Natural killer cell (primary cell): ENCODE measurements at regions not wholly inside any gene's neighbourhood (a gene's known extent, or its start where the extent isn't known, plus 50 kb on each side); places are given as distances from the start of the nearest gene placed in this dataset.

Experiments
- ATAC-seq, 3 donors: fragments of 150-1000 bp in 2 of 3; fragments of 200-7000 bp in 1 of 3; cut with Tn5 transposase; 1 replicate in 1 of 3; 2 replicates in 2 of 3; pipeline ENCODE4 v1.10.0; 2021; ENCODE audit warnings: mild to moderate bottlenecking in 2 of 3, moderate library complexity in 2 of 3
- DNase-seq, 2 donors: peaks; one replicate each; pipeline versions ENCODE4 v3.0.0 to v3.0.0-alpha.2; 2013 to 2021; ENCODE audit warnings: mixed read lengths in 1 of 2
- H3K27ac ChIP-seq: one replicate; pipeline ENCODE4 v1.5.1; 2013; ENCODE audit warnings: mild to moderate bottlenecking, low read length
- H3K27me3 ChIP-seq: one replicate; pipeline ENCODE4 v1.6.1; 2013; ENCODE audit warnings: low read length; ENCODE audit not compliant: control insufficient read depth, insufficient read depth
- H3K36me3 ChIP-seq: one replicate; pipeline ENCODE4 v1.6.1; 2013; ENCODE audit warnings: low read length; ENCODE audit not compliant: control insufficient read depth, insufficient read depth
- H3K4me1 ChIP-seq: one replicate; pipeline ENCODE4 v1.6.1; 2013; ENCODE audit warnings: low read length; ENCODE audit not compliant: control insufficient read depth, insufficient read depth
- H3K4me3 ChIP-seq: one replicate; pipeline ENCODE4 v1.5.1; 2013; ENCODE audit warnings: low read length
- H3K9me3 ChIP-seq: one replicate; pipeline ENCODE4 v1.6.1; 2013; ENCODE audit warnings: low read length; ENCODE audit not compliant: control insufficient read depth, insufficient read depth
- H3K27ac Mint-ChIP-seq, 2 donors: one replicate each; pipeline ENCODE4 v1.8.0; 2022; ENCODE audit warnings: mild to moderate bottlenecking in 2 of 2, mixed read lengths in 2 of 2, moderate library complexity in 1 of 2
- H3K27me3 Mint-ChIP-seq, 2 donors: one replicate each; pipeline ENCODE4 v1.8.0; 2022; ENCODE audit warnings: low read depth in 2 of 2, mixed read lengths in 2 of 2
- H3K36me3 Mint-ChIP-seq: one replicate; pipeline ENCODE4 v1.8.0; 2022; ENCODE audit warnings: mixed read lengths
- H3K4me1 Mint-ChIP-seq, 2 donors: one replicate each; pipeline ENCODE4 v1.8.0; 2022; ENCODE audit warnings: mixed read lengths in 2 of 2
- H3K4me3 Mint-ChIP-seq: one replicate; pipeline ENCODE4 v1.8.0; 2022; ENCODE audit warnings: mild to moderate bottlenecking, moderate library complexity, mixed read lengths
- H3K9me3 Mint-ChIP-seq, 2 donors: one replicate each; pipeline ENCODE4 v1.8.0; 2022; ENCODE audit warnings: mixed read lengths in 2 of 2
- WGBS: methylation state at CpG from one replicate; pipeline ENCODE4 v1.1.7; 2013; ENCODE audit warnings: missing lambda C conversion rate; ENCODE audit not compliant: insufficient coverage; 5-methylcytosine and 5-hydroxymethylcytosine counted together
- intact Hi-C: fragments of 100-400 bp; cut with micrococcal nuclease; formaldehyde crosslinking; loops from one replicate; pipeline ENCODE4 v1.14.2; 2022
- TF ChIP-seq, protein P1 (sequence below): fragments of 200-600 bp; IDR thresholded peaks from one replicate; pipeline ENCODE4 v1.8.0; 2022; ENCODE audit warnings: antibody characterized with exemption

DNA sequence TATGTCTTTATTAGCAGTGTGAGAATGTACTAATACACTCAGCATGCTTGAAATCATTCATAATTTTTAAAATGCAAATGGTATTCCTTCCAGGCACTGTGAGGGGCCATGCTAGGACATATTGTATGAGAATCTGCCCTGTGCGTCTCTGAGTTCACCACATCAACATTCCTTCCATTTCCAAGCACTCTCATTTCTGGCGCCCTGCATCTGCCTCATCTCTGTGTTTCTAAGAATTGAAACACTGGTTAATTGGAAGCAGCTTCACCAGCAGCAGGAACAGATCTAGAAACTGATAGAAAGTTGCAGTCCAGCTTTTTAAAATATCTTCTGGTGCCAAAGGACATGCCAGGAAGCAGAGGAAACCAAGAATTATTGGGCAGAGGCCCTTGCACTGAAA lies 555.9 kb upstream of the DPP6 start:
- 77% methylated on average over 2 of the region's 2 CpGs for WGBS
- Histone ChIP-seq H3K4me1 (no peaks in the 10 kb centered on the region), H3K27ac (no peak overlapping the region), H3K27me3 (no peaks in the 10 kb centered on the region), H3K36me3 (no peaks in the 10 kb centered on the region), H3K4me3 (no peak overlapping the region), H3K9me3 (peaks cover 10% of the 10 kb centered on the region)
- TF ChIP-seq, protein P1, sequence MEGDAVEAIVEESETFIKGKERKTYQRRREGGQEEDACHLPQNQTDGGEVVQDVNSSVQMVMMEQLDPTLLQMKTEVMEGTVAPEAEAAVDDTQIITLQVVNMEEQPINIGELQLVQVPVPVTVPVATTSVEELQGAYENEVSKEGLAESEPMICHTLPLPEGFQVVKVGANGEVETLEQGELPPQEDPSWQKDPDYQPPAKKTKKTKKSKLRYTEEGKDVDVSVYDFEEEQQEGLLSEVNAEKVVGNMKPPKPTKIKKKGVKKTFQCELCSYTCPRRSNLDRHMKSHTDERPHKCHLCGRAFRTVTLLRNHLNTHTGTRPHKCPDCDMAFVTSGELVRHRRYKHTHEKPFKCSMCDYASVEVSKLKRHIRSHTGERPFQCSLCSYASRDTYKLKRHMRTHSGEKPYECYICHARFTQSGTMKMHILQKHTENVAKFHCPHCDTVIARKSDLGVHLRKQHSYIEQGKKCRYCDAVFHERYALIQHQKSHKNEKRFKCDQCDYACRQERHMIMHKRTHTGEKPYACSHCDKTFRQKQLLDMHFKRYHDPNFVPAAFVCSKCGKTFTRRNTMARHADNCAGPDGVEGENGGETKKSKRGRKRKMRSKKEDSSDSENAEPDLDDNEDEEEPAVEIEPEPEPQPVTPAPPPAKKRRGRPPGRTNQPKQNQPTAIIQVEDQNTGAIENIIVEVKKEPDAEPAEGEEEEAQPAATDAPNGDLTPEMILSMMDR, result no peak
- DNase-seq, result no peak
- no peaks in the 10 kb centered on the region for H3K27me3 Mint-ChIP-seq
- intact Hi-C loops, result no loop called here
- H3K4me3 Mint-ChIP-seq, result no peak overlapping the region
- H3K4me1 Mint-ChIP-seq, result no peaks in the 10 kb centered on the region
- H3K27ac Mint-ChIP-seq, result no peak overlapping the region
- ATAC-seq, result no peak
- peaks cover 7% of the 10 kb centered on the region for H3K36me3 Mint-ChIP-seq
- H3K9me3 Mint-ChIP-seq, result peaks cover 21 to 23% of the 10 kb centered on the region in 2 donors

DNA sequence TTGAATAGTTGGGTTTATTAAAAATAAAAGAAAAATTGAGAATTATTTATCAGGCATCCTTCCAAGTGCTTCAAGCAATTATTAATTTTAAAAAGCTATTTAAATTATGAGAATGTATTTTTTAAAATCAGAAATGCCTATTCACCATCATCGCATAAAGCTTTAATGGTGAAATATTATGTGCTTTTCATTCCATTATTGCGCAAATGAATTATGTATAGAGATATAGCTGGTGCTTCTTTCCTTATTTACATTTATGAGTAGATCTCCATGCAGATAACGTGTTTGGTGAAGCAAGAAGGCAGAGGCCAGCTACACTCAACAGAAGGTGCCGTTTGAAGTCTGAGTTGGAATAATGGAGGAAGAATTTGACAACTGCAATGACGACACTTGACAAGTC lies 549.1 kb upstream of the DPP6 start:
- intact Hi-C loops, result no loop called here

DNA sequence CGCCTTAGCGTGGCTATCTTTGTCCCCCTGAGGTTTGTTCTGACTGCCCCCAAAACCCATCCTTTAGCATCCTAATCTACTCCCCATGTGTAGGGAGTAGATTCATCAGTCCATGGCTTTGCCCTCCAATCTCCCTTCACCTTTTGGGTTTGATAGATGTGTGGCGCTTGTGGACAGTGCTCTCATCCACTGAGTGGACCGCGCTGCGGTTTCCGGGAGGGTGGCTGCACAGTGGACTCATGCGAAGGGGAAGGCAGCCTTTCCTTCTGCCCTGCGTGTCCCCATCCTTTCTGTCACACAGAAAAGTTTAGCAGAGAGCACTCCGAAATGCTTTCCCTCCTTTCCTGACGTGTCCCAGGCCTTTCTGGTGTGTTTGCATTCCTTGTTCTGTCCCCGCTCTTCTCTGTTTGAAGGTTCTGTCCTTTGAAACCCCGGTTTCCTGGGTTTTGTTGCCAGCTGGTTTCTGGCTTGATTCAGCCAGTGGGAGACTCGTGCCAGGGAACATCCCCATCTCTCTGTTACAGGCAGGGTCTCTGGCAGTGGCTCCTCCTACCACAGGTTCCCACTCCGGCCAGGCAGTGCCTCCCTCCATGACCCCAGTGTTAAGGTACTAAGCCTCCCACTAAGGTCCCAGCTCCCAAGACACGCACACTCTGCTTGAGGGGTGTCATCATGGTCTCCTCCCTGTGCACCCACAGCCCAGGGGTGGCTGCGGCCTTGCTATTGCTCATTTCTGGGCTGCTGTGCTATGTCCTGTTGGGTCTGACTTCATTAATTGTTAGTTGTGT lies 547.7 kb upstream of the DPP6 start:
- intact Hi-C loops, result no loop called here
- no peak overlapping the region for H3K27ac Mint-ChIP-seq
- Histone ChIP-seq H3K4me1 (no peaks in the 10 kb centered on the region), H3K4me3 (no peak overlapping the region), H3K36me3 (no peaks in the 10 kb centered on the region), H3K27me3 (no peaks in the 10 kb centered on the region), H3K27ac (no peak overlapping the region), H3K9me3 (peaks cover 2% of the 10 kb centered on the region)
- H3K4me3 Mint-ChIP-seq, result no peak overlapping the region
- ATAC-seq, result no peak
- WGBS, result 83% methylated on average over 17 of the region's 17 CpGs
- TF ChIP-seq, protein P1, result no peak
- H3K4me1 Mint-ChIP-seq, result no peaks in the 10 kb centered on the region
- no peaks in the 10 kb centered on the region for H3K27me3 Mint-ChIP-seq
- no peak for DNase-seq
- peaks cover 8 to 14% of the 10 kb centered on the region in 2 donors for H3K9me3 Mint-ChIP-seq
- no peaks in the 10 kb centered on the region for H3K36me3 Mint-ChIP-seq

More for the DNA sequence above, 549.1 kb upstream of the DPP6 start:
- no peaks in the 10 kb centered on the region for H3K36me3 ChIP-seq
- Mint-ChIP-seq H3K36me3 (no peaks in the 10 kb centered on the region), H3K27ac (no peak overlapping the region), H3K27me3 (no peaks in the 10 kb centered on the region), H3K4me1 (no peaks in the 10 kb centered on the region), H3K9me3 (peaks cover 11 to 20% of the 10 kb centered on the region in 2 donors), H3K4me3 (no peak overlapping the region)
- no peak overlapping the region for H3K27ac ChIP-seq
- DNase-seq (no peak), ATAC-seq (no peak)
- TF ChIP-seq, protein P1, result no peak
- 78% methylated on average over 4 of the region's 5 CpGs for WGBS
- H3K4me1 ChIP-seq, result no peaks in the 10 kb centered on the region
- peaks cover 2% of the 10 kb centered on the region for H3K9me3 ChIP-seq
- H3K4me3 ChIP-seq, result no peak overlapping the region
- H3K27me3 ChIP-seq, result no peaks in the 10 kb centered on the region

DNA sequence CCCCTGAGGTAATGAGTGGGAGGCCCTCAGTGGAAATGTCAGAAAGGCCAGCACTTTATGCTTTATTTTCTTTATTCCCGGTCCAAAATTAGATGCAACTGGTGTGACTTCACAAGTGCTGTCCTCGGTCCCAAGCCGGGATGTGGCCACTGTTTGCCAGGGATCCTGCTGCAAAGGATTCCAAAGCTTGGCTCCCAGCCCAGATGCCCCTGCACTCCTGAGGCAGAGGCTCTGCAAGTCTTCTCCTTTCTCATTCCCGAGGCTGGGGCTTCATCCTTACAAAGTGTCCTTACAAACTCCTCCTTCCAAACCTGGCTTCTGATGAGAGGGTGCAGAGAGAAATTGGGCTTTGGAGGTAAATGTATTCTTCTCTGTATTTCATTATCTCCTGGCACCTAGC lies 544.3 kb upstream of the DPP6 start:
- intact Hi-C loops, result no loop called here
- Mint-ChIP-seq H3K27me3 (no peaks in the 10 kb centered on the region), H3K9me3 (peaks cover 14 to 17% of the 10 kb centered on the region in 2 donors), H3K27ac (no peak overlapping the region), H3K4me3 (no peak overlapping the region), H3K36me3 (no peaks in the 10 kb centered on the region), H3K4me1 (no peaks in the 10 kb centered on the region)
- TF ChIP-seq, protein P1, result no peak
- ATAC-seq (no peak), DNase-seq (no peak)
- 92% methylated on average over 3 of the region's 4 CpGs for WGBS
- Histone ChIP-seq H3K27ac (no peak overlapping the region), H3K36me3 (no peaks in the 10 kb centered on the region), H3K9me3 (peaks cover 2% of the 10 kb centered on the region), H3K4me3 (no peak overlapping the region), H3K27me3 (no peaks in the 10 kb centered on the region), H3K4me1 (no peaks in the 10 kb centered on the region)
